Spleen (tissue), 11 donors: ENCODE measurements at regions not wholly inside any gene's neighbourhood (a gene's known extent, or its start where the extent isn't known, plus 50 kb on each side); places are given as distances from the start of the nearest gene placed in this dataset.

Source experiments
- DNase-seq: peaks from one replicate; pipeline ENCODE4 v3.0.0-alpha.2; 2020
- H3K27ac ChIP-seq, 8 donors: fragments of 200-600 bp; sonication (generic) in 7 of 8; 1 replicate in 4 of 8; 2 replicates in 4 of 8; pipeline versions ENCODE4 v1.5.0 to v1.8.0; 2016 to 2021; ENCODE audit warnings: inconsistent platforms in 4 of 8, mild to moderate bottlenecking in 4 of 8, moderate library complexity in 1 of 8
- H3K27me3 ChIP-seq, 7 donors: fragments of 200-600 bp; sonication (generic) in 6 of 7; replicated peaks in 1 of 7; 1 replicate in 4 of 7; 2 replicates in 3 of 7; pipeline versions ENCODE4 v1.5.0 to v1.8.0; 2016 to 2021; ENCODE audit warnings: inconsistent platforms in 3 of 7, mild to moderate bottlenecking in 1 of 7
- H3K36me3 ChIP-seq, 6 donors: fragments of 200-600 bp; sonication (generic) in 5 of 6; 1 replicate in 4 of 6; 2 replicates in 2 of 6; pipeline versions ENCODE4 v1.5.0 to v1.8.0; 2016 to 2021; ENCODE audit warnings: inconsistent platforms in 2 of 6
- H3K4me1 ChIP-seq, 6 donors: fragments of 200-600 bp; sonication (generic) in 5 of 6; 1 replicate in 3 of 6; 2 replicates in 3 of 6; pipeline versions ENCODE4 v1.5.0 to v1.8.0; 2016 to 2021; ENCODE audit warnings: inconsistent platforms in 3 of 6
- H3K4me3 ChIP-seq, 8 donors: fragments of 200-600 bp; sonication (generic) in 7 of 8; 1 replicate in 4 of 8; 2 replicates in 4 of 8; pipeline versions ENCODE4 v1.5.0 to v1.8.0; 2016 to 2021; ENCODE audit warnings: inconsistent platforms in 4 of 8, mild to moderate bottlenecking in 4 of 8, moderate library complexity in 2 of 8
- H3K9me3 ChIP-seq, 8 donors: fragments of 200-600 bp; sonication (generic) in 7 of 8; 1 replicate in 4 of 8; 2 replicates in 4 of 8; pipeline versions ENCODE4 v1.5.0 to v1.8.0; 2016 to 2021; ENCODE audit warnings: inconsistent platforms in 4 of 8
- POLR2A ChIP-seq, 3 donors: fragments of 450-650 bp; IDR thresholded peaks; one replicate each; pipeline ENCODE4 v1.5.1; 2017; ENCODE audit warnings: antibody characterized with exemption in 3 of 3, mild to moderate bottlenecking in 1 of 3
- POLR2AphosphoS5 ChIP-seq, 3 donors: sonication (generic); formaldehyde crosslinking; IDR thresholded peaks; one replicate each; pipeline ENCODE4 v1.5.1; 2017; ENCODE audit warnings: antibody characterized with exemption in 3 of 3
- WGBS, 5 donors: extraction: QIAGEN DNeasy Blood & Tissue Kit in 3 of 5; methylation state at CpG; one replicate each; pipeline versions ENCODE4 v1.1.5 to v1.1.7; 2013 to 2018; 5-methylcytosine and 5-hydroxymethylcytosine counted together
- intact Hi-C: fragments of 100-400 bp; cut with DNase I; formaldehyde crosslinking; loops from one replicate; pipeline ENCODE4 v1.15.0; 2023; ENCODE audit warnings: low total_unique reads
- TF ChIP-seq, protein P1 (sequence below), 11 experiments: fragments of 200-600 bp in 7 of 11; fragments of 450-650 bp in 4 of 11; sonication (generic) in 4 of 11; IDR thresholded peaks in 8 of 11; conservative IDR thresholded peaks in 3 of 11; 1 replicate in 7 of 11; 2 replicates in 4 of 11; pipeline versions ENCODE4 v1.4.0 to v1.8.0; 2016 to 2021; ENCODE audit warnings: antibody characterized with exemption in 11 of 11, inconsistent platforms in 4 of 11, mild to moderate bottlenecking in 1 of 11
- donor health status: healthy with polysubstance abuse.
- donor health status: DM: no; HTN: no; CAD: no; lungs with moderate emphysema.
- donor health status: DM: no; HTN: no; CAD: no.
- donor health status: Bipolar disorder and iron deficiency.
- donor health status: healthy.
- donor health status: DM: no; HTN: no; CAD: no.
- donor health status: DM: yes; HTN: yes; CAD: no.

GRCh38 chr20:48106428-48106827 is 321.1 kb upstream of the SULF2 start:
- Histone ChIP-seq H3K4me3 (no peak overlapping the region), H3K27me3 (no peaks in the 10 kb centered on the region), H3K27ac (no peak overlapping the region), H3K9me3 (peaks cover 0 to 17% (median 0%) of the 10 kb centered on the region in 8 donors), H3K4me1 (no peaks in the 10 kb centered on the region), H3K36me3 (no peaks in the 10 kb centered on the region)
- no peak for DNase-seq
- TF ChIP-seq, protein P1, sequence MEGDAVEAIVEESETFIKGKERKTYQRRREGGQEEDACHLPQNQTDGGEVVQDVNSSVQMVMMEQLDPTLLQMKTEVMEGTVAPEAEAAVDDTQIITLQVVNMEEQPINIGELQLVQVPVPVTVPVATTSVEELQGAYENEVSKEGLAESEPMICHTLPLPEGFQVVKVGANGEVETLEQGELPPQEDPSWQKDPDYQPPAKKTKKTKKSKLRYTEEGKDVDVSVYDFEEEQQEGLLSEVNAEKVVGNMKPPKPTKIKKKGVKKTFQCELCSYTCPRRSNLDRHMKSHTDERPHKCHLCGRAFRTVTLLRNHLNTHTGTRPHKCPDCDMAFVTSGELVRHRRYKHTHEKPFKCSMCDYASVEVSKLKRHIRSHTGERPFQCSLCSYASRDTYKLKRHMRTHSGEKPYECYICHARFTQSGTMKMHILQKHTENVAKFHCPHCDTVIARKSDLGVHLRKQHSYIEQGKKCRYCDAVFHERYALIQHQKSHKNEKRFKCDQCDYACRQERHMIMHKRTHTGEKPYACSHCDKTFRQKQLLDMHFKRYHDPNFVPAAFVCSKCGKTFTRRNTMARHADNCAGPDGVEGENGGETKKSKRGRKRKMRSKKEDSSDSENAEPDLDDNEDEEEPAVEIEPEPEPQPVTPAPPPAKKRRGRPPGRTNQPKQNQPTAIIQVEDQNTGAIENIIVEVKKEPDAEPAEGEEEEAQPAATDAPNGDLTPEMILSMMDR (IDR thresholded peaks at IDR 0.05 in 8 of 11, conservative IDR thresholded peaks at IDR 0.05 in 3 of 11) = no peak
- no peak for TF ChIP-seq POLR2A (IDR thresholded peaks at IDR 0.05)
- no peak for TF ChIP-seq POLR2AphosphoS5 (IDR thresholded peaks at IDR 0.05)
- intact Hi-C loops = no loop called here
- WGBS, 5 donors = 81 to 94% (median 90%) methylated on average over 3 of the region's 3 CpGs

- peaks cover 0 to 17% (median 0%) of the 10 kb centered on the region in 8 donors for H3K9me3 ChIP-seq
- 86 to 95% (median 88%) methylated on average over 11 of the region's 11 CpGs for WGBS, 5 donors
Observed at GRCh38 chr20:48105526-48105925, 320.2 kb upstream of the SULF2 start.

DNA sequence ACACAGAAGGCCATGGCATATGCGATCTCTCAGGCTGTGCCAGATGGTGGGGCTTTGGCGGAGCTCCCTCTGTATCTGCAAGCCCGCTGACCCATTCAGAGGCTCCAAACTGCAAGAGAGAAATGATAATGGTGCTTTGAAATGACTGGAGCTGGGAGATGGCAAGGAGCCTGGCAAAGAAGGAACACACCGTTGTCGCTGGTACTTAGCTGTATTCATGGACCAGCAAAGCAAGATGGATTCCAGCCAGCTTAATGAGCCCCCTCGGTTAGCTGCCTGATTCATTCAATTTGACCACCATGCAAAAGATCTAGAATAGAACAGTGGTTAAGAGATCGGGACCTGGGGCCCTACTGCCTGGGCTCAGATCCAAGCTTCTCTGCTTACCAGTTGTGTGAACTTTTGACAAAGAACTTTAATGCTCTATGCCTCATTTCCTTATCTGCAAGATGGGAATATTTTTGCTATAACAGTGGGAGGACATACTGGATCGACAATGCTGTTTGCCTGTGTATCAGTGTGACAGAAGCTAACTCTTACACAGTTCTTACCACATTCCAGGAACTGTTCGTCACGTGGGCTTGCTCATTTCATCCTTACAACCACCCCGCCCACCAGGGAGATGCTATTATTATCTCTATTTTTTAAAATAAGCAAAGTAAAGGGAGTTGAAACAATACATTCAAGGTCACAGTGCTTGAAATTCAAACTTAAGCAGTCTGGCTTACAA is 317.8 kb upstream of the SULF2 start:
- Histone ChIP-seq H3K27ac (no peak overlapping the region), H3K9me3 (peaks cover 0 to 17% (median 0%) of the 10 kb centered on the region in 8 donors), H3K4me1 (no peaks in the 10 kb centered on the region), H3K4me3 (no peak overlapping the region), H3K36me3 (no peaks in the 10 kb centered on the region), H3K27me3 (no peaks in the 10 kb centered on the region)
- no peak for TF ChIP-seq POLR2A (IDR thresholded peaks at IDR 0.05)
- TF ChIP-seq, protein P1 (IDR thresholded peaks at IDR 0.05 in 8 of 11, conservative IDR thresholded peaks at IDR 0.05 in 3 of 11) = no peak
- no peak for TF ChIP-seq POLR2AphosphoS5 (IDR thresholded peaks at IDR 0.05)
- DNase-seq = no peak
- WGBS, 5 donors = 72 to 82% (median 75%) methylated on average over 11 of the region's 11 CpGs
- intact Hi-C loops = no loop called here

More at GRCh38 chr20:48105526-48105925, 320.2 kb upstream of the SULF2 start:
- Histone ChIP-seq H3K36me3 (no peaks in the 10 kb centered on the region), H3K27me3 (no peaks in the 10 kb centered on the region), H3K4me1 (no peaks in the 10 kb centered on the region), H3K27ac (no peak overlapping the region), H3K4me3 (no peak overlapping the region)
- DNase-seq = no peak
- intact Hi-C loops = no loop called here
- TF ChIP-seq POLR2A (IDR thresholded peaks at IDR 0.05) (no peak), POLR2AphosphoS5 (IDR thresholded peaks at IDR 0.05) (no peak)
- TF ChIP-seq, protein P1 (IDR thresholded peaks at IDR 0.05 in 8 of 11, conservative IDR thresholded peaks at IDR 0.05 in 3 of 11) = no peak

DNA sequence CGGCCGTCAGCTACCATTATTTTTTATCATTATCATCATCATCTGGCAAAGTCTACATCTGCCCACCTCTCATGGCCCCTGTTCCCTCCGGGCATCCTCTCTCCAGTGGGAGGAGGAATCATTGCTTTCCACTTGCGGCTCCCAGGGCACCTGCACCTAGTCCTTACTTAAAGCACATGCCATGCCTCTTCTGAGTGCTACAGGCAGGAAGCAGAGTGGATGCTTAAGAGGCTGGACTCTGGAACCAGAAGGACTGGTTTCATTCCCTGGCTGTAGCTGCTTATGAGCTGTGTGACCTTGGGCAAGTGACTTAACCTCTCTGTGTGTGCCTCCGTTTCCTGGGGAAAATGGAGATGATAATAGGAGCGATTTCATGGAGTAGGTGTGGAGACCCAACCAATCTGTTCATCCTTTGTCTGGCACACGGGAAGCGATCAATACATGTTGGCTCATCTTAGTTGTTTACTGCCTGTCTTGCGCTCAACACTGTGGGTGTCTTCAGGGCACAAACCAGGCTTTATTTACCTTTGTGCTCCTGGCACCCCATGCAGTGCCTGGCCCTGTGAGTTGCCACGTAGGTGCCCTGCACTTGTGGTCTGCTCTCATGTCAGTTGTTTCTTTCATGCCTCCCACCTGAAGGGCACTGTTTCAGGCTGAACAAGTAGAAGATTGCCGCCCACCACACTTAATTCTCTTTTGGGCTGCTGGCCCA is 317.0 kb upstream of the SULF2 start:
- WGBS, 5 donors = 88 to 93% (median 90%) methylated on average over 11 of the region's 11 CpGs
- peaks cover 0 to 17% (median 0%) of the 10 kb centered on the region in 8 donors for H3K9me3 ChIP-seq
- no peaks in the 10 kb centered on the region for H3K27me3 ChIP-seq
- H3K4me3 ChIP-seq = no peak overlapping the region
- intact Hi-C loops = no loop called here
- no peak overlapping the region for H3K27ac ChIP-seq
- no peaks in the 10 kb centered on the region for H3K4me1 ChIP-seq
- DNase-seq = no peak
- H3K36me3 ChIP-seq = no peaks in the 10 kb centered on the region
- TF ChIP-seq POLR2AphosphoS5 (IDR thresholded peaks at IDR 0.05) (no peak), POLR2A (IDR thresholded peaks at IDR 0.05) (no peak)
- TF ChIP-seq, protein P1 (IDR thresholded peaks at IDR 0.05 in 8 of 11, conservative IDR thresholded peaks at IDR 0.05 in 3 of 11) = no peak
